GM23338 (cell line): ENCODE measurements at regions not wholly inside any gene's neighbourhood (a gene's known extent, or its start where the extent isn't known, plus 50 kb on each side); places are given as distances from the start of the nearest gene placed in this dataset.
A peak's percentile ranks its signal among the peaks of the same experiment; 100 is the strongest.

Source experiments
- ATAC-seq: fragments of 200-7000 bp; cut with Tn5 transposase; 3 replicates; pipeline ENCODE4 v1.9.1; 2020
- DNase-seq: peaks from one replicate; pipeline ENCODE4 v3.0.0-alpha.2; 2015; ENCODE audit warnings: low spot score
- H2AFZ ChIP-seq: fragments of 200-600 bp; sonication (generic); 2 replicates; pipeline ENCODE4 v1.8.0; 2016; ENCODE audit warnings: antibody characterized with exemption, mild to moderate bottlenecking, moderate library complexity
- H3F3A ChIP-seq: fragments of 200-600 bp; sonication (generic); replicated peaks from 2 replicates; pipeline ENCODE4 v1.8.0; 2017; ENCODE audit warnings: antibody characterized with exemption, mixed run types, low read depth
- H3K27ac ChIP-seq: fragments of 200-600 bp; sonication (generic); 2 replicates; pipeline ENCODE4 v1.6.1; 2016; ENCODE audit warnings: low read depth
- H3K27me3 ChIP-seq: fragments of 200-600 bp; sonication (generic); 2 replicates; pipeline ENCODE4 v1.8.0; 2016; ENCODE audit warnings: mild to moderate bottlenecking, mixed run types, moderate library complexity; ENCODE audit not compliant: insufficient read depth
- H3K36me3 ChIP-seq: fragments of 200-600 bp; sonication (generic); 2 replicates; pipeline ENCODE4 v1.8.0; 2016; ENCODE audit warnings: mild to moderate bottlenecking; ENCODE audit not compliant: insufficient read depth
- H3K4me1 ChIP-seq: fragments of 200-600 bp; sonication (generic); 2 replicates; pipeline ENCODE4 v1.8.0; 2016; ENCODE audit warnings: mild to moderate bottlenecking, moderate library complexity; ENCODE audit not compliant: insufficient read depth
- H3K4me2 ChIP-seq: fragments of 200-600 bp; sonication (generic); 2 replicates; pipeline ENCODE4 v1.7.1; 2017; ENCODE audit warnings: mixed run types
- H3K4me3 ChIP-seq: fragments of 200-600 bp; sonication (generic); 2 replicates; pipeline ENCODE4 v1.6.1; 2016; ENCODE audit warnings: mixed run types
- H3K79me2 ChIP-seq: fragments of 200-600 bp; sonication (generic); replicated peaks from 2 replicates; pipeline ENCODE4 v1.8.0; 2017; ENCODE audit warnings: mild to moderate bottlenecking; ENCODE audit not compliant: insufficient read depth
- H3K9me2 ChIP-seq: fragments of 200-600 bp; sonication (generic); 2 replicates; pipeline ENCODE4 v1.8.0; 2017; ENCODE audit not compliant: insufficient read depth
- H4K20me1 ChIP-seq: fragments of 200-600 bp; sonication (generic); replicated peaks from 2 replicates; pipeline ENCODE4 v1.8.0; 2017; ENCODE audit warnings: mild to moderate bottlenecking; ENCODE audit not compliant: insufficient read depth
- H3K27ac Mint-ChIP-seq: 2 replicates; pipeline ENCODE4 v1.8.0; 2020; ENCODE audit warnings: inconsistent platforms, mild to moderate bottlenecking, moderate library complexity, mixed read lengths
- H3K27me3 Mint-ChIP-seq: 3 replicates; pipeline ENCODE4 v1.8.0; 2022; ENCODE audit warnings: low read depth, mild to moderate bottlenecking, moderate library complexity, mixed read lengths, inconsistent platforms; ENCODE audit not compliant: insufficient read depth, poor library complexity
- H3K36me3 Mint-ChIP-seq: 3 replicates; pipeline ENCODE4 v1.8.0; 2021; ENCODE audit warnings: low read depth, mild to moderate bottlenecking, inconsistent platforms, moderate library complexity, mixed read lengths
- H3K4me1 Mint-ChIP-seq: 3 replicates; pipeline ENCODE4 v1.8.0; 2020; ENCODE audit warnings: mild to moderate bottlenecking, inconsistent platforms, mixed read lengths
- H3K4me3 Mint-ChIP-seq: 3 replicates; pipeline ENCODE4 v1.8.0; 2021; ENCODE audit warnings: moderate library complexity, mild to moderate bottlenecking, inconsistent platforms, mixed read lengths
- H3K9me3 Mint-ChIP-seq: 3 replicates; pipeline ENCODE4 v1.8.0; 2020; ENCODE audit warnings: moderate library complexity, mild to moderate bottlenecking, inconsistent platforms, mixed read lengths
- CREB1 ChIP-seq: fragments of 250-450 bp; sonication (Bioruptor Pico); IDR thresholded peaks from 2 replicates; pipeline ENCODE4 v1.5.0; 2020; ENCODE audit warnings: low read depth, mild to moderate bottlenecking, moderate library complexity
- CTCF ChIP-seq, 2 experiments: fragments of 200-600 bp in 1 of 2; sonication (generic) in 1 of 2; conservative IDR thresholded peaks; 2 replicates each; pipeline versions ENCODE4 v1.5.1 to v1.6.1; 2016 to 2017; ENCODE audit warnings: antibody characterized with exemption in 2 of 2, low read depth in 2 of 2, mild to moderate bottlenecking in 2 of 2, moderate library complexity in 1 of 2
- JUNB ChIP-seq: IDR thresholded peaks from one replicate; pipeline ENCODE4 v1.6.1; 2016; ENCODE audit warnings: antibody characterized with exemption; ENCODE audit not compliant: unreplicated experiment
- NANOG ChIP-seq: IDR thresholded peaks from 2 replicates; pipeline ENCODE4 v1.6.1; 2016; ENCODE audit warnings: antibody characterized with exemption, borderline replicate concordance
- REST ChIP-seq: IDR thresholded peaks from one replicate; pipeline ENCODE4 v1.6.1; 2018; ENCODE audit warnings: antibody characterized with exemption; ENCODE audit not compliant: unreplicated experiment
- STAT1 ChIP-seq: IDR thresholded peaks from one replicate; pipeline ENCODE4 v1.6.1; 2016; ENCODE audit warnings: antibody characterized with exemption; ENCODE audit not compliant: unreplicated experiment
- ZNF114 ChIP-seq: fragments of 250-450 bp; sonication (Bioruptor Pico); IDR thresholded peaks from 2 replicates; pipeline ENCODE4 v1.5.0; 2020; ENCODE audit warnings: mild to moderate bottlenecking, moderate library complexity
- ZNF331 ChIP-seq: fragments of 250-450 bp; sonication (Bioruptor Pico); IDR thresholded peaks from 2 replicates; pipeline ENCODE4 v1.5.0; 2020; ENCODE audit warnings: low read depth, mild to moderate bottlenecking, moderate library complexity
- TF ChIP-seq, protein P1 (sequence below): IDR thresholded peaks from 2 replicates; pipeline ENCODE4 v1.6.1; 2016; ENCODE audit warnings: antibody characterized with exemption

GRCh38 chr21:35568643-35569042 is 491.7 kb downstream of the SETD4 start:
- TF ChIP-seq ZNF331 (CRISPR knock-in tag) (no peak), NANOG (no peak), JUNB (no peak), ZNF114 (no peak), CREB1 (CRISPR knock-in tag) (no peak), CTCF (conservative IDR thresholded peaks at IDR 0.05; ENCODE audit: low read depth in 2 of 2) (no peak)
- Mint-ChIP-seq H3K9me3 (peaks cover 8% of the 10 kb centered on the region; the same call in 2 of the 3 replicates), H3K36me3 (peaks cover 4% of the 10 kb centered on the region; the same call in 2 of the 3 replicates), H3K4me3 (no peak overlapping the region), H3K4me1 (peaks cover 1% of the 10 kb centered on the region; the same call in 2 of the 3 replicates), H3K27ac (no peak overlapping the region), H3K27me3 (peaks cover 2% of the 10 kb centered on the region)
- Histone ChIP-seq H3K4me1 (0 out of 2 replicates have a peak, but pooled peaks cover 6% of the 10 kb centered on the region), H3K4me3 (no peak overlapping the region), H3K36me3 (no peaks in the 10 kb centered on the region), H4K20me1 (no peaks in the 10 kb centered on the region), H3F3A (no peaks in the 10 kb centered on the region), H3K4me2 (no peak overlapping the region), H3K27me3 (no peaks in the 10 kb centered on the region), H3K9me2 (no peaks in the 10 kb centered on the region), H3K27ac (no peak overlapping the region), H3K79me2 (no peaks in the 10 kb centered on the region), H2AFZ (peak overlapping the region; percentile 28; the same call in 1 of the 2 replicates)
- ATAC-seq (no peak), DNase-seq (no peak)

GRCh38 chr21:35566874-35567273 is 493.5 kb downstream of the SETD4 start:
- Mint-ChIP-seq H3K36me3 (peaks cover 4% of the 10 kb centered on the region; the same call in 2 of the 3 replicates), H3K9me3 (peaks cover 8% of the 10 kb centered on the region; the same call in 2 of the 3 replicates), H3K27me3 (peaks cover 2% of the 10 kb centered on the region), H3K4me3 (no peak overlapping the region), H3K4me1 (peaks cover 2% of the 10 kb centered on the region; the same call in 2 of the 3 replicates), H3K27ac (no peak overlapping the region)
- Histone ChIP-seq H3K9me2 (0 out of 2 replicates have a peak, but pooled peaks cover 6% of the 10 kb centered on the region), H4K20me1 (no peaks in the 10 kb centered on the region), H3K4me1 (0 out of 2 replicates have a peak, but pooled peaks cover 7% of the 10 kb centered on the region), H3K36me3 (no peaks in the 10 kb centered on the region), H3K4me3 (no peak overlapping the region), H2AFZ (no peak overlapping the region), H3K4me2 (no peak overlapping the region), H3F3A (no peaks in the 10 kb centered on the region), H3K27me3 (no peaks in the 10 kb centered on the region), H3K79me2 (no peaks in the 10 kb centered on the region), H3K27ac (no peak overlapping the region)
- ATAC-seq, result no peak
- no peak for DNase-seq
- no peak for TF ChIP-seq ZNF331 (CRISPR knock-in tag)
- no peak for TF ChIP-seq CREB1 (CRISPR knock-in tag)
- no peak for TF ChIP-seq STAT1
- TF ChIP-seq JUNB, result no peak
- TF ChIP-seq ZNF114, result no peak
- TF ChIP-seq, protein P1, sequence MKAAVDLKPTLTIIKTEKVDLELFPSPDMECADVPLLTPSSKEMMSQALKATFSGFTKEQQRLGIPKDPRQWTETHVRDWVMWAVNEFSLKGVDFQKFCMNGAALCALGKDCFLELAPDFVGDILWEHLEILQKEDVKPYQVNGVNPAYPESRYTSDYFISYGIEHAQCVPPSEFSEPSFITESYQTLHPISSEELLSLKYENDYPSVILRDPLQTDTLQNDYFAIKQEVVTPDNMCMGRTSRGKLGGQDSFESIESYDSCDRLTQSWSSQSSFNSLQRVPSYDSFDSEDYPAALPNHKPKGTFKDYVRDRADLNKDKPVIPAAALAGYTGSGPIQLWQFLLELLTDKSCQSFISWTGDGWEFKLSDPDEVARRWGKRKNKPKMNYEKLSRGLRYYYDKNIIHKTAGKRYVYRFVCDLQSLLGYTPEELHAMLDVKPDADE, result no peak
- TF ChIP-seq CTCF (conservative IDR thresholded peaks at IDR 0.05; ENCODE audit: low read depth in 2 of 2), result no peak
- TF ChIP-seq REST, result no peak
